SHP77 (cell line): ENCODE measurements at regions not wholly inside any gene's neighbourhood (a gene's known extent, or its start where the extent isn't known, plus 50 kb on each side); places are given as distances from the start of the nearest gene placed in this dataset.

Experiments
- DNase-seq, 2 experiments: peaks; one replicate each; lab custom pipeline; 2025; lab: John Stamatoyannopoulos, UW

GRCh38 chr4:188197566-188197965 is 58.3 kb downstream of the TRIML1 start:
- no peak for DNase-seq

GRCh38 chr4:188198982-188199792 is 59.9 kb downstream of the TRIML1 start:
- no peak for DNase-seq

GRCh38 chr4:188201851-188202250 is 62.6 kb downstream of the TRIML1 start:
- no peak for DNase-seq

GRCh38 chr4:188206783-188207182 is 67.5 kb downstream of the TRIML1 start:
- no peak for DNase-seq

- DNase-seq: peak; percentile 31 to 50
Observed at GRCh38 chr4:188214861-188215260, 75.6 kb downstream of the TRIML1 start.

- no peak for DNase-seq
Observed at GRCh38 chr4:188218392-188218791, 79.2 kb downstream of the TRIML1 start.

GRCh38 chr4:188220006-188220405 is 80.8 kb downstream of the TRIML1 start:
- DNase-seq: no peak

- DNase-seq: no peak
Observed at GRCh38 chr4:188221090-188221489, 81.8 kb downstream of the TRIML1 start.

- DNase-seq: no peak
Observed at GRCh38 chr4:188228279-188228678, 89.0 kb downstream of the TRIML1 start.

- DNase-seq: no peak
Observed at GRCh38 chr4:188232428-188232827, 93.2 kb downstream of the TRIML1 start.

- no peak for DNase-seq
Observed at GRCh38 chr4:188242041-188242440, 102.8 kb downstream of the TRIML1 start.

GRCh38 chr4:188245651-188246050 is 106.4 kb downstream of the TRIML1 start:
- DNase-seq: no peak

- peak; percentile 19 to 39 for DNase-seq
Observed at GRCh38 chr4:188246488-188246887, 107.2 kb downstream of the TRIML1 start.

GRCh38 chr4:188254211-188254610 is 115.0 kb downstream of the TRIML1 start:
- no peak for DNase-seq

- no peak for DNase-seq
Observed at GRCh38 chr4:188262464-188262863, 123.2 kb downstream of the TRIML1 start.

- DNase-seq: no peak
Observed at GRCh38 chr4:188263321-188263720, 124.1 kb downstream of the TRIML1 start.

GRCh38 chr4:188266386-188266785 is 127.1 kb downstream of the TRIML1 start:
- no peak for DNase-seq

- DNase-seq: no peak
Observed at GRCh38 chr4:188268131-188268908, 129.1 kb downstream of the TRIML1 start.

- DNase-seq: no peak
Observed at GRCh38 chr4:188270273-188271069, 131.2 kb downstream of the TRIML1 start.

- DNase-seq: no peak
Observed at GRCh38 chr4:188275686-188276085, 136.4 kb downstream of the TRIML1 start.

GRCh38 chr4:188279184-188279583 is 139.9 kb downstream of the TRIML1 start:
- DNase-seq: no peak

GRCh38 chr4:188282471-188283232 is 143.4 kb downstream of the TRIML1 start:
- no peak for DNase-seq
